Lower lobe of right lung (tissue), 2 donors: ENCODE measurements at regions not wholly inside any gene's neighbourhood (a gene's known extent, or its start where the extent isn't known, plus 50 kb on each side); places are given as distances from the start of the nearest gene placed in this dataset.
"Not testable (repeated sequence)": the region's sequence is repeated elsewhere in the genome, so short reads cannot be mapped to it uniquely, and the experiment has no call there.

Experiments used
- ATAC-seq, 2 donors: fragments of 200-7000 bp; cut with Tn5 transposase; one replicate each; pipeline ENCODE4 v1.9.1; 2020 to 2022; ENCODE audit warnings: mild to moderate bottlenecking in 2 of 2, moderate library complexity in 2 of 2
- DNase-seq: peaks from one replicate; pipeline ENCODE4 v3.0.0-alpha.2; 2020
- H3K27ac ChIP-seq: fragments of 200-600 bp; one replicate; pipeline ENCODE4 v1.8.0; 2022
- H3K27me3 ChIP-seq: fragments of 200-600 bp; one replicate; pipeline ENCODE4 v1.8.0; 2022; ENCODE audit warnings: low read depth
- H3K36me3 ChIP-seq: fragments of 200-600 bp; one replicate; pipeline ENCODE4 v1.8.0; 2022; ENCODE audit warnings: mild to moderate bottlenecking
- H3K4me1 ChIP-seq: fragments of 200-600 bp; one replicate; pipeline ENCODE4 v1.8.0; 2022
- H3K4me3 ChIP-seq: fragments of 200-600 bp; one replicate; pipeline ENCODE4 v1.8.0; 2022; ENCODE audit warnings: mild to moderate bottlenecking
- H3K9me3 ChIP-seq: fragments of 200-600 bp; one replicate; pipeline ENCODE4 v1.8.0; 2022
- CTCF ChIP-seq: fragments of 200-600 bp; IDR thresholded peaks from one replicate; pipeline ENCODE4 v1.8.0; 2022; ENCODE audit warnings: antibody characterized with exemption, mild to moderate bottlenecking
- intact Hi-C: fragments of 100-400 bp; cut with DNase I; formaldehyde crosslinking; loops from one replicate; pipeline ENCODE4 v1.11.0; 2022
- donor health status: DM: no; HTN: yes; CAD: no; lungs with severe emphysema.

GRCh38 chr13:73317140-73317539 lies 258.3 kb downstream of the KLF5 start:
- no peaks in the 10 kb centered on the region for H3K27me3 ChIP-seq
- peaks cover 4% of the 10 kb centered on the region for H3K9me3 ChIP-seq
- H3K27ac ChIP-seq, result no peak overlapping the region
- DNase-seq, result no peak
- H3K4me1 ChIP-seq, result no peaks in the 10 kb centered on the region
- H3K4me3 ChIP-seq, result no peak overlapping the region
- ATAC-seq, result no peak
- no peaks in the 10 kb centered on the region for H3K36me3 ChIP-seq
- intact Hi-C loops, result no loop called here
- no peak for TF ChIP-seq CTCF

DNA sequence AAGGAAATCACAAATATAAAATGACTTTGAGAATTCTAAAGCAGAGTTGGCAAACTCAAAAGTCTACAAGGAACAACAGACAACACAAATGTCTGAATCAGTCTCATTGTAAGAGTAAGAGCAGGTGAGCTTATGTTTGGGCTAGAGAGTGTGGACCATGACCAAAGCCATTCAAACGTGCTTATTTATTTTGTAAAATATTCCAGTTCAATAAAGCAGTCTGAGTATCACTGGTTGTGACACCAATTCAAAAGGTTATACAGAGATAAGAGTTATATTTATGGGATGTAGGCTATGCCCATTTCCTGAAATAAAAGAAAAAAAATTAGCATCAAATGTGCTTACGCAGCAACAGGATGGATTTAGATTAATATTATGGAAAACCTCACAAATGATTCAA lies 251.6 kb downstream of the KLF5 start:
- Histone ChIP-seq H3K36me3 (no peaks in the 10 kb centered on the region), H3K4me1 (no peaks in the 10 kb centered on the region), H3K27me3 (no peaks in the 10 kb centered on the region), H3K9me3 (peaks cover 4% of the 10 kb centered on the region), H3K4me3 (no peak overlapping the region), H3K27ac (no peak overlapping the region)
- ATAC-seq, result no peak
- intact Hi-C loops, result no loop called here
- no peak for TF ChIP-seq CTCF
- DNase-seq, result no peak

- intact Hi-C loops, result no loop called here
- Histone ChIP-seq H3K4me1 (no peaks in the 10 kb centered on the region), H3K36me3 (no peaks in the 10 kb centered on the region), H3K27me3 (no peaks in the 10 kb centered on the region), H3K27ac (no peak overlapping the region), H3K4me3 (no peak overlapping the region), H3K9me3 (no peaks in the 10 kb centered on the region)
- no peak for TF ChIP-seq CTCF
- DNase-seq (no peak), ATAC-seq (no peak)
These were observed 248.7 kb downstream of the KLF5 start for GRCh38 chr13:73307481-73307880.

GRCh38 chr13:73306688-73307087 lies 247.9 kb downstream of the KLF5 start:
- Histone ChIP-seq H3K36me3 (no peaks in the 10 kb centered on the region), H3K9me3 (no peaks in the 10 kb centered on the region), H3K4me3 (no peak overlapping the region), H3K27ac (no peak overlapping the region), H3K4me1 (no peaks in the 10 kb centered on the region), H3K27me3 (no peaks in the 10 kb centered on the region)
- no peak for ATAC-seq
- DNase-seq, result no peak
- no peak for TF ChIP-seq CTCF
- intact Hi-C loops, result no loop called here

GRCh38 chr13:73304442-73304841 lies 245.6 kb downstream of the KLF5 start:
- Histone ChIP-seq H3K27me3 (no peaks in the 10 kb centered on the region), H3K27ac (no peak overlapping the region), H3K4me1 (no peaks in the 10 kb centered on the region), H3K36me3 (no peaks in the 10 kb centered on the region), H3K9me3 (no peaks in the 10 kb centered on the region), H3K4me3 (no peak overlapping the region)
- no peak for TF ChIP-seq CTCF
- ATAC-seq (no peak), DNase-seq (no peak)
- intact Hi-C loops, result no loop called here

- ATAC-seq, result no peak
- DNase-seq, result no peak
- intact Hi-C loops, result no loop called here
These were observed 245.0 kb downstream of the KLF5 start for GRCh38 chr13:73303851-73304250.

GRCh38 chr13:73301622-73302021 lies 242.8 kb downstream of the KLF5 start:
- DNase-seq, ATAC-seq, intact Hi-C loops, H3K4me3 ChIP-seq, H3K27ac ChIP-seq, H3K36me3 ChIP-seq, H3K9me3 ChIP-seq, H3K27me3 ChIP-seq, H3K4me1 ChIP-seq: not testable (repeated sequence)

More at GRCh38 chr13:73303851-73304250, 245.0 kb downstream of the KLF5 start:
- Histone ChIP-seq H3K27me3 (no peaks in the 10 kb centered on the region), H3K4me3 (no peak overlapping the region), H3K27ac (no peak overlapping the region), H3K4me1 (no peaks in the 10 kb centered on the region), H3K9me3 (no peaks in the 10 kb centered on the region), H3K36me3 (no peaks in the 10 kb centered on the region)
- no peak for TF ChIP-seq CTCF
